ENCODE measurements at regions not wholly inside any gene's neighbourhood (a gene's known extent, or its start where the extent isn't known, plus 50 kb on each side); places are given as distances from the start of the nearest gene placed in this dataset.

- DNase-seq = no peak
Observed at GRCh38 chr17:72409405-72410002, 288.7 kb downstream of the SOX9 start.

DNA sequence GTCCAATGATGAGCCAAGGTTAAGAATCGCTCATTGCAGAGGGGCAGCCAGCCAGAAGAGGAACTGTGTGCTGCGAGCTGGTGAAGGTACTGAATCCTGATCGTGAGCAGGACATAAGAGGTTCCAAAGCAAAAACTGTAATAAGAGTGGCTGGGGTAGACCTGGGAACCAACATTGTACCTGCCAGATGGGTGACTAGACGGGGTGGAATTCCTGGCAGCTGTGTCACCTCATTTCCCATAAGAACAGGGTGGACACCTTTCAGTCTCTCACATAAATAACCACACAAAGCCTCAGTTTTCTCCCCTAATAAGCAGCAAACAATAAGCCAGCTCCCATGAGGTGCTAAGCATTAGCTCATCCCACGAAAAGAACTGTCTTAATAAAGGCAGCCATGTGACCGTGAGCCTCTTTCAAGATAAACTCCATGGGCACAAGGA, 290.3 kb downstream of the SOX9 start:
- no peak for DNase-seq

DNA sequence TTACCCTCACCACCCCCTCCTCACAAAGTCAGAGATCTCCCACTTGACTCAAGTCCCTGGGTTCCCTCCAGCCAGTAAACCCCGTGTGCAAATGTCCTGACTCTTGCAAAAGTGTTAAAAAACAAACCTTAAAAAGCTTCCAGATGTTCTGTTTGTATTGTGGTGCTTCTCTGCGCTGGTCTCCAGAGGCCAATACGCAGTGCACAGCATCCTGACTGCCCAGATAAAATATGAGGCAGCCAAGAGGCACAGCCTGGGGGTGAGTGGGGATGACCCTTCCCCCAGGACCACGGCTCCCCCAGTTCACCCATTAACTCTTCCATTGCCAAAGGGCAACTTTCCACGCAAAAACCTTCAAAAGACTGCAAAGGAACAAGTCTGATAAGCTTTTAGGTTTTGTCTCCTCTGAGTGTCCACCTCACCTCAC, 291.8 kb downstream of the SOX9 start:
- DNase-seq = no peak

DNA sequence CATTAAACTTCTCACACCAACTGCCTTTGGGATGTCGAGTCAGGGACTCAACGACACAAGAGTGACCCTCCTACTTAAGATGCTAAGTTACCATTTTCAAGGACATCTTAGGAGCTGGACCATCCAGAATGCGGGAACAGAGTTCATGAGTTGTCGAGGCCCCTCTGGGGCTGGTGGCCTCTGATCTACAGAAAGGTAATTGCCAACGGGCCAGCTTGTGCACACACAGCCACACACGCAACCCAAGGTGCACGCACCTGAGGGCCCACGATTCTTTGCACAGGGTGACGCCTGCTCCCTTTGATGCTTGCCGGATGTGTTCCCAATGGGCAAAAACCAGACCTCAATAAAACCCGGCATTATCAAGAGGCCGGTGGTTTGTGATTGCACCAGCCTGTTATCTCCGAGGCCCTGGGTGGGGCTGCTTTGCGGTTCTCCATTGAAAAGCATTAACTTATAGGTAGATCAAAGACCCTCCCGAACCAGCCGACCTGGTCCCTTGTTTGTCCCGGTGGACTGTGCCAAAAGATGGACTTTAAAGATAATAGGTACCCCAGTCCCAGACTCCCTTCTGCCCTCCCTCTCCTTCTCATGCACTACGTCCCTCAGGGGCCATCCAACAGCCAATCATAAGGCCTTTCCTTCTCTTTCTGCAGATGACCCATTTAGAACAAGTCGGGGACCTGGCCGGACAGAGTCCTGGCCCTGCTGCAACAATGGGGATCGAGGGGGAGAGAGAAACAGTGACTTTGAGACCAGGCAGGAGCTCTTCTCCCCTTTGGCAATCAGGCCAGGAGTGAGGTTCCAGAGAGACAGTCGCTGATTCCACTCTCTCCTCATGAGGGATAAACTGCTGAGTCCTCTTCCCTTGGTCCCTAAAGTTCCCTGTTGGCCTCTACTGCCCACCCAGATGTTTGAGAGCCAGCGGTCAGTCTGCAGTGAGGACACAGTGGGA, 292.5 kb downstream of the SOX9 start:
- no peak for DNase-seq

DNA sequence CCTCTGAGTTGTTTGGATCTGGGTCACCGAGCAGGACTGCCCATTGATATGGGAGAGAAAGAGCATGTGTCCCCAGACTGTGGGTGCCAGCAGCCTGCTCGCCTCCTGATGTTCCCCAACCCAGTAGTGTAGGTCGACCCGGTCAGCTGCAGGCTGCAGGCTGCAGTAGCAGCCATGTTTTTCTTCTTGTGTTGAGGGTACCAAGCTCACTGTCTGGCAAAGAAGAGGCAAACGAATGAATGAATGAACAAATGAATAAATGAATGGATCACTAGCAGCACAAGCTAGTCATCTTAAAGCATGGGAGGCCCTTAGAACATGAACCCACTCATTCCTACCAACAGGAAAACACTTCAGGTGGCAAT, 293.2 kb downstream of the SOX9 start:
- DNase-seq = no peak

DNA sequence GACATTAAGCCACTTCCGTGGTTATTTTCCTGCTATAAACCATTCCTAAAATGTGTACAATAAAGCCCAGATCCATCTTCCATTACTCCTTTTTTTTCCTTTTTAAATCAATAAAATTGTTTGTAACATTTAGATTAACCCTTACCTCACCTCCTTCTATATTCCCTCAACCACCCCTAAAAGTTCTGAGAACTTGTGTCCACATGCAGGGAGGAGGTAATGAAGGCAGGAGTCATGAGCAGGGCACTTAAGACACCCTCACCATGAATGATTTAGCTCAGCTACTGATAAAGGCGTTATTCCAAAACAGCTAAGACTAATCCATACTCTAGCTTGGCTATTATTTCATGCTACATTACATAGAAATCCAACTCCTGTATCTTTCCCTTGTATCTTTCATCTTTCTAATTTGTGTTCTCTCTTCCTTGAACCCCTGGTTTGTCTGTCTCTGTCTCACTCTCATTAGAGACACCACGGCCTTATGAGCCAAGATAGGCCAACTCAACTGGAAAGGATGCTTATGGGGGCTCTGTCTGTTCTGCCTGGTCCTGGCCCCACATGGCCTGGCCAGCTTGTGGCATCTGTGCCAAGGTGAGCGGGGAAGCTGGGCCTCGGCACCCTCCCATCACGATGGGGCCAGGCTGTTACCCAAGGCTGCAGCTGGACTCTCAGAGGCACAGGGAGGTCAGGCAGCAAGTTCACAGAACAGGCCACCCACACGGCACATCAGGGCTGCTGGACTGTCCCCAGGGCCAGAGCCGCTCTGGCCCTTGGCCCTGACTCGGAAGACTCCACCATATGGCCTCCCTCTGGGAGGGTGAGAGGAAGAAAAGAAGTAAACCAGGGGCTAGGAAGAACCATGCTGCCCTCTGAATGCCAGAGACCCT, 294.4 kb downstream of the SOX9 start:
- DNase-seq = no peak

GRCh38 chr17:72416054-72416675, 295.3 kb downstream of the SOX9 start:
- no peak for DNase-seq

GRCh38 chr17:72416905-72417304, 296.1 kb downstream of the SOX9 start:
- DNase-seq = no peak

DNA sequence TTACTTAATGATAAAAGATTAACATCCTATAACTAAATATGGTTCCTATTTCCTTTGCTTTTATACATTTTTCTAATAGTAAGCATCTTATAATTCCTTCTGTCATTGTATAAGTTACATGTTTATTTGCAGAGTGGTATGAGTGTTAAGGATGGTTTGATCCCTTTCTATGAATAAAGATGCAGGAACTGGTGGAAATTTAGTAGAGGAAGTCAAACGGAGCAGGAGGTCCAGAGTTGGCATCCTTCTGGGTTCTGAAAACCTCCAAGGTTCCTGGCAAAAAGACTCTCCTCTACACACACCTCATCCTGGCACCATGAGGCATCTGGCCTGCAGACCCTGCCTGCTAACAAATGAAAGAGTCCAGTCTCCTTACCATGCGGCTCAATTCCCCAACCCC, 296.8 kb downstream of the SOX9 start:
- DNase-seq = no peak

DNA sequence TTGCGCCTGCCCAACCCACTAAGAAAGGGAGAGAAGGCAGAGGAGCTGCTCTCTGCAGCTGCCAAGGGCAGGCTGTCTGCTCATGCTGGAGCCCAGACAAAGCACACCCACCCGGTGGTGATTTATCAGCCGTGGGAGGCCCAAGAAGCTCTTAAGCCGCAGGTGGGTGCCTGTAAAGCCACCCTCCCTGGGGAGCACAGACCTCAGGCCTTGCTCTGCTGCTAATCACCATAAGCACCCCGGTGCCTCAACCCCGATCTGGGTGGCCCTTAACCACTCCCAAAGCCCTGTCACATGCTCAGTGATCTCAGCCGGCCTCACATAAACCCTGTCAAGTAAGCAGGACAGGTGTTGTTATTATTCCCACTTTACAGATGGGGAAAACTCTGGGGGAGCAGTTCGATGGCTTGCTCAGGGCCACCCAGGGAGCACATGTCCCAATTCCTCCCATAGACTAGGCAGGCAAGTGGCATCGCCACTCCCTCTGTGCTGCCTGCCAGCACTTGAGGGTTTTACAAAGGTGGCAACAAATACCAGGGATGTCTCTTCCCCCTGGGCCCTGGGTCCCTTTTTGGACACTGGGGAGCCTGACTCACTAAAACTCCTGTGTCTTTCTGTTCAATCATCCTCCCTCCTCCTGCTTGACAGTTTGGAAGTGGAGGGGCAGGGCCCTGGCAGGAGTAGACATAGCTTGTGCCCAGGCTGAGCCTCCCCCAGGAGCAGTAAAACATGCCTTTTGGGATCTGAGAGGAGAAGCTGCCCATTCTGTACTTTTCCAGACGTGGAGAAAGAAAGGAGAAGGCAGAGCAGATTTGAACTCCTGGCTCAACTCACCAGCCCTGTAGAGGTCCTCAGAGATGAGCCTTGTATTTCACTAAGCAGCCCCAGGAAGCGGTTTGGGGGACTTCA, 299.3 kb downstream of the SOX9 start:
- DNase-seq = no peak

GRCh38 chr17:72420775-72421127, 299.9 kb downstream of the SOX9 start:
- no peak for DNase-seq

- DNase-seq = no peak
Observed at GRCh38 chr17:72421128-72422092, 300.6 kb downstream of the SOX9 start.

DNA sequence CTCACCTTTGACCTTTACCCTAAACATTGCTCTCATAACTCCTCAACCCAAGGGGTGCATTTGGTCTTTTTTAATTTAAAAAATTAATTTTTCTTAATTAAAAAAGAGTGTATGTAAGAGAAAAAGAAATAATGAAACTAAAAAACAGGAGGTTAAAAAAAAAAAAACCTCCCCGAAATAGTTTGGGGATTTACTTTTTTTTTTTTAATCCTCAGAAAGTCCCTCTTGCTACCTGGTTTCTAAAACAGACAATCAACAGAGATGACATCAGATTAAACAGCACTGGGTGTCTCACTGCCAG, 301.3 kb downstream of the SOX9 start:
- no peak for DNase-seq

DNA sequence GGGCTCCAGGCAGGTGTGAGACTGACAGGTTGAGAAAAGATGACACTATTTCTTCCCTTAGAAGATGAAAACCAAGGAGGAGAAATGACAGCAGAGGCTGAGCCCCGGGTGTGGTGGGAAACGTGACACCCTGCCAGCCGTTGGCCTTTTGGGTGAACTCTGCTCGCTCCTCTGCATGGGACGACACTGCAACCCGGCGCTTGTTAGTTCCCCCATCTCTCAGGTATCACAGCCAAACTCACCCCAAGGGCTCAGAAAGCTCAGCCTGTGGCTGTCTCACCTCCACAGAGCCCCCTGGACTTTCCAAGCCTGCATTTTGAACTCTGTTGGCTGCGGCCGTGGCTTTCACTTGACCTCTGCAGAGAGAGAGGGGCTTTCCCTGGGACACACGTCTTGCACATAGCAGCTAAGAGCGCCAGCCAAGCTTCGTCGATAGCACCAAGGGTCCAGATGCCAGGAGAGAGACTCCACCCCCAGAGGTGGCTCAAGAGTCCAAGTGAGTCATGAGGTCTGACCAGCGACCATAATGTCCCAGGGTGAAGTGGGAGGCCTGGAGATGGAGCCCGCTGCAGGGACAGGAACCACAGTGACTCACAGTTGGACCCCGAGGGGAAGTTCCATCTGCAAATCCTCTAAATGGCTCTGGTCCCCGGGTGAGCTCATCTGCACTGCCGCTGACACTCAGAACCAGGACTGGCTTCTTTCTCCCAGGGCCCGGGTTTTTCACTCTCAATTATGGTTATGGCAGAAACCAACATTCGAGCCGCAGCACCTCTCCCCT, 301.9 kb downstream of the SOX9 start:
- no peak for DNase-seq

DNA sequence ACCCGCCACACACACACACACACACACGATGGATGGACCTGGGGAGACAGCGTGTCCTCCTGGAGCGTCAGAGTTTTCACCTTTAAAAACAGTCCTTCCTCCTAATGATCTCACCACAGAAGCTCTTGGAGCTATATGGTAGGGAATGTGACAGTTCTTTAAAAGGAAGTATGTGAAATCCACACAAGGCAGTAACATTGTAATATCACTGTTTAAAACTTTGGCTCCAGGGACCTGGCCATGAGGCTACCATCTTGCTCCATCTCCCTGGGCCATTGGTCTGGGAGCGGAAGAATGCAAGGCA, 302.4 kb downstream of the SOX9 start:
- DNase-seq = no peak

DNA sequence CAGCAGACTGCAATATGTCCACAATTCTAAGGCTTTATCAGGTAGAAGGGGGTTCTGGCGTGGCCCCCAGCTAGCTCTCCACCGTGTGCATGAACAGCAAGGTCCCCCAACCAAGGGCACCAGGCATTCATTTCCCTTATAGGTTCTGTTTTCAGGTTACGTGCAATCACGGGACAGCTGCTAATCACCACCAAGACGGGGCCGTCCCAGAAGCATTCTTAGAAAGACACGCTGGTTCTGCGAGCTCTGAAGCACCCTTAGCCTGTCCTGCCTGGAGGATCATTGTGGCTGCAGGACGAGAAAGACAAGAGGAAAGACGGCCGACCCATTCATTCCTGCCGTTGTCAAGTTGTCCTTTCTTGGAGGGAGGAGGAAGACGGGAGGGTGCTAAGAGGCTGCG, 302.9 kb downstream of the SOX9 start:
- no peak for DNase-seq

DNA sequence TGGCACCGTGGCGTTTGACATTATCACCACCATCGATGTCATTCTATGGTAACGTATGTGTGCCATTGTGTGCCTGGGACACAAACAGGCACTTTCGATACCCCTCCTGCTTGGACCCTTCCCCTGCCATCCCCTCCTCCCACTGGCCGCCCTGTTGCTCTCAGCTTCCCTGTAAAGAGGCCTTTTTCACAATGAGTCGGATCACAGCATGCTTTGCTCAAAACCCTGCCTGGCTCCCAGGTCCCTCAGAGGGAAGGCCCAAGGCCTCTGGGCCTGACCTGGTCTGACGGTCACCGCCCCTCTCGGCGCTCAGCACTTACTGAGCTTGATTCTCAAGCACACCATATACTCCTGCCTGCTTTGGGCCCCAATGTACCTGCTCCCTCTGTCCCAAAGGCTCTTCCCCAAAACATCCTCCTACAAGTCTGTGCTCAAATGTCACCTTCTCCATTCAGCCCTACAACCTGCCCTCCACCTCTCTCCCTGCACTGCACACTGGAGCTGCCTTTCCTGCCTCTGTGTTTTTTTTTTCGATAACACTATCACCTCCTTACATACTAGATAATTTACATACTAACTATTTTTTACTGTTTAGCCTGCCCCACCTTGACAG, 303.8 kb downstream of the SOX9 start:
- no peak for DNase-seq

DNA sequence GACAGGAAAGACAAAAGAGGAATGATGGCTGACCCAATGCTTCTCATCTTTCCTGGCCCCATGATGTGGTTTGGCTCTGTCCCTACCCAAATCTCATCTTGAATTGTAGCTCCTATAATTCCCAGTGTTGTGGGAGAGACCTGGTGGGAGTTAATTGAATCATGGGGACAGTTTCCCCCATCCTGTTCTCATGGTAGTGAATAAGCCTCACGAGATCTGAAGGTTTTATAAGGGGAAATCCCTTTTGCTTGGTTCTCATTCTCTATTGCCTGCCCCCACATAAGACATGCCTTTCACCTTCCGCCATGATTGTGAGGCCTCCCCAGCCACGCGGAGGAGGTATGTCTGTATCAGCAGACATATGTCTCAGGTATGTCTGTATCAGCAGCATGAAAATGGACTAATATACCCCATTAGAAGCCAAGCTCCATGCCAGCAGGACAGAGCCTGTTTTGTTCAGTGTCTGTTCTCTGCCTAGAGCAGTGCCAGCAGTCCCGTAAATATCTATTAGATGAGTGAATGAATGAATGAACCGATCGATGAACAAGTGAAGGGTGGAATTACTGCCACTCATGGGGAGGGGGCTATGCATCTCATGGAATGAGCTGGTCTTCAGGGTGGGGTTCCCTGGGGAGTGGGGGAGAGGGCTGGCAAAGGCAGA, 304.4 kb downstream of the SOX9 start:
- DNase-seq = no peak

DNA sequence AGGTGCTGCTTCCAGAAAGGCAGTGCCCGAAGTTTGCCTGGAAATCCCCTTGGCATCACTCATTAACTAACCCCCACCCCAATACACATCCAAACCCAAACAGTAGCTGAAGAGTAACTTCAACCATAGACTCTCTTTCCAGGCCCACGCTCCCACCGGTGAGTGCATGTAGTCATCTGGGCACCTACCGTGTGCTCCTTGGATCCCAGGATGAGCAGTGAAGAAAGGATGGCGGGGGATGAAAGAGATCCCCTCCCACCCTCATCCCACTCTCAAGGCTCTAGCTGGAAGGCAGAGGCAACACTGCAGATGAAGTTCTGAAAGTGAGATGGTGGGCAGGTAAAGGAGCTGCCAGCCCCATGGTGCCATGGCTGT, 305.0 kb downstream of the SOX9 start:
- DNase-seq = no peak

Data from occipital lobe (tissue), 1 donor.